GM18873 (cell line): ENCODE measurements at regions not wholly inside any gene's neighbourhood (a gene's known extent, or its start where the extent isn't known, plus 50 kb on each side); places are given as distances from the start of the nearest gene placed in this dataset.
"Not testable (repeated sequence)": the region's sequence is repeated elsewhere in the genome, so short reads cannot be mapped to it uniquely, and the experiment has no call there.

Experiments
- ATAC-seq: cut with Tn5 transposase; IDR thresholded peaks from one replicate; pipeline ENCODE4 v1.9.1; 2021; ENCODE audit warnings: mild to moderate bottlenecking, moderate library complexity, moderate number of reproducible peaks; ENCODE audit not compliant: unreplicated experiment, low FRiP score

DNA sequence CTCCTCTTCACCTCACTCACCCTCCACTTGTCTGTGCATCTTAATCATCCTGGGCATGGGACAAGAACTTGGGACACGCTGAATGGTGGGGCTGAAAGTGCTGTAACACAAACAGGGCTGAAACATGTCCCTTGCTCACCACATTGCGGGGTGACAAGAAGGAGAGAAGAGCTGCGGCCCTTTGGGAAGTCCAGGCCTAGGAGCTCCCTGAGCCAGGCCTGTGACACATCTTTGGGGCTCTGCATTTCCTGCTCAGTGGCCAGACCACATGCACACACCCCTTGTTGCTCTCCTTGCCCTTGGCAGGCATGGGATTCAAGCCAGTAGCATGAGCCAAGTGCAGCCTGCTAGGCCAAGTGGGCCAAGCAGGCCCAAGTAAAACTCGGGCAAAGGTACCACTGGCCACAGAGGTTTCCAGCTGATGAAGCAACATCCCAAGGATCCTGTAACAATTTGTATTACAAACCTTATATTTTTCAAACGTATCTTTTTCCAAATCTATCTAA, 1384.3 kb upstream of the PCDH20 start:
- no peak for ATAC-seq

DNA sequence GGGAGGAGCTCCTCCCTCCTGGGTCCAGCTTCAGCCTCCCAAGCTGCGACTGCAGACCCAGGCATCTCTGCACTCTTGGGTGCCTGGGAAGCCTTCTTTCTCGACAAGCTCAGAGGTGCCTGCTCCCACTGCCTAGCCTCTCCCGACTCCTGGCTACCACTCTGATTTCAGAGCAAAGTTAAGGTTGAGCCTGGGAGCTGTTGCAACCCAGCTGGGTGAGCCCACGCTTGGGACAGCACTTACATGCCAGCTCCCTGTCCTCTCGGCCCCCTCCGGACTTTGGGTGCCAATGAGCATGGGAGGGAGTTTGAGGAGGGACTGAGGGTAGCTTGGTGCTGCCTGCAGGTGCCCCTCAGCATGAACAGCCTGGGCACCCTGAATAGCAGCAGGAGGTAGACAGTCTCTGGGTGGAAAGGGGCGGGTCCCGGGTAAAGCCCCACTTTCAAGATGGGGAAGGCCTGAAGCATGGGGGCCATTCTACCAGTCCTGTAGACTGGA, 1383.4 kb upstream of the PCDH20 start:
- no peak for ATAC-seq

DNA sequence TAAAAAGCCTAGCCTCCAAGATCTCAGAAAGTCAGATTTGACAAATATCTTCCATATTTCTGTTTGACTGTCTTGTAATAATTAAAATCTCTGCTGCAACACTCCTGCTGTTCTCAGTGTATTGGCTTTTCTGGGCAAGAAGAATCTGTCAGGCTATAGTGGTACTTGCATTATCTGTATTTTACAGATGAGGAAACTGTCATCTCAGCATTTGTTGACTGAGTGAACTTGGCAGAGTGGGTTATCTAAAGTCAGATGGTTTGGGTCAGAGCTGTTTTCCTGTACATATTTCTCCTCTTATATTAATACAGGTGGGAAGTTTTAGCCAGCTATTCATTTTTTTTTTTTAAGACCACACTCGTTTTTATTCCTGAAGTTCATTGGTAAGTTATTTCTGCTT, 1378.2 kb upstream of the PCDH20 start:
- ATAC-seq, result no peak

DNA sequence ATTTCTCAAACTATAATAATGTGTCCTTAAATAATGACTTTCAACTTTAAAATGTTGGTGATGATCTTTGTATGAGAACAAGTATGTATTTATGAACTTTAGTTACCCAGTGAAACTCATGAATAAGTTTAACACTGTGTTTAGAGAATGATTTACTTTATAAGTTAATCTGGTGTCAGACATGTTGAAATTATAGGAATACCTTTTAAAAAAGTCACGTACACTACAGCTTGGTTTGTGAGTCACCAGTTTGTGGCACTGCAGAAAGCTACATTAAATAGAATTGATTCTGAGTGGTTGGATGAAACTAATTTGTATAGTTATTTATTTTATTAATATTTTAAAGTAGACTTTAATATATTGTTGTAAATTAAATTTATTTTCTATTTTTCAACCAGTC, 1366.2 kb upstream of the PCDH20 start:
- ATAC-seq, result no peak

DNA sequence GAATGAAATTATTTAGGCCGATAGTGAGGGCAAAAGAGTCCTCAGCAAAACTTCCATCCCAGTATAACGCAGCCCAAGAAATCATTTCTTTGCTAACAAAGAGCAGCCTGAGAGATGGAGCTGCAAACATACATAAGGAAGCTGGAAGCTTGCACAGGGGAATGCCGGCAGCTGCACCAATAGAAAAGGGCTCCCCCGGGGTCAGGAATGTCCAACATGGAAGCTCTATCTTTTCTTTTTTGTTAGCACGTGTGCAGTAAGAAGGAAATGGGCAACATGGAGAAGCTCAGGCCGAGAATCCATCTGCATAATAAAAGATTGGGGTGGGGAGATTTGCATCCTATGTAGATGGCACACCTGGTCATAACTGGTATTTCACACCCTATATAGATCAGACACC, 1363.5 kb upstream of the PCDH20 start:
- no peak for ATAC-seq

DNA sequence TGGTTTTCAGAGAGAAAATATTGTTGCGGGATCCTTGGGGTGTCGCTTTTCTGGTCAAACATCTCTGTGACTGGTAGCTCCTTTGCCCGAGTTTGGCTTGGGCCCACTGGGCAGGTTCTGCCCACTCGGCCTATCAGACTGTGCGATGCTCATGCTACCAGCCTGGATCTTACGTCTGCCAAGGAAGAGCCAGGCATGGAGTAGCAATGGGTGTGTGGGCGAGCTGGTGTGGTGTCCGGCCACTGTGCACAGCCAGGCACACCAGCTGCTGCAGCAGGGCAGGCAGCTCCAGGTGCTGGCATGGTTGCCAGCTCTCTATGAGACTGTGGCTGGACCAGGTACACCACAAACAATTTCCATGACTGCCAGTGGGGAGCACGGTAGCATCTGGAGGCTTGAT, 1351.8 kb upstream of the PCDH20 start:
- no peak for ATAC-seq

DNA sequence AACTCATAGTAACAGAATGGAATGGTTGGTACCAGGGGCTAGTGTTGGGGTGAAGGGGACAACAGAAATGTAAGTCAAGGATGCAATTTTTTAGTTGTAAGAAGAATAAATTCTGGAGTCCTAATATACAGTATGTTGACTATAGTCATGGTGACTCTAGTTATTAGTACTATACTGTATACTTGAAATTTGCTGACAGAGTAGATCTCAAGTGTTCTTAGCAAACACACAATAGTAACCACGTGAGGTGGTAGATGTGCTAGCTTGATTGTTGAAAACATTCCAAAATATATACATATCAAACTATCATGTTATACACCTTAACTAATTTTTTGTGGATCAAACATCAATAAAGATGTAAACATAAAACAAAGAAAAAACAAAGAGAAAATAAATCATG, 1345.1 kb upstream of the PCDH20 start:
- ATAC-seq, result no peak

DNA sequence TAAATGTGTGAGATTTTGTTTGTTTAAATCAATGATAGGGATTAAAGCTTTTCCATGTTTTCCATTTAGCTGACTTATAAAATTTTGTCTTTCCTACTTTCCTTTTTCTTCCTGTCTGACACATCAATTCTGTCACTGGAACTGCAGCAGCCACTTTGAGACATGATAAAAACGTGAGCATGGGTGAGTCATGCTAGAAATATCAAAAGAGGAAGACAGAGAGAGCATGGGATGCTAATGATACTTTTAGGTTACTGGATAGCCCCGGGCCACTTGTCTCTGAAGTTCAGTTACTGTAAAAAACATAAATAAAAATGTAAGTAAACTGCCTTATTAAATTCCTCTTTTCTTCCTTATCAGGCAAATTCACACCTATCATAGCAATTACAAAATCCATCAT, 1332.0 kb upstream of the PCDH20 start:
- no peak for ATAC-seq

DNA sequence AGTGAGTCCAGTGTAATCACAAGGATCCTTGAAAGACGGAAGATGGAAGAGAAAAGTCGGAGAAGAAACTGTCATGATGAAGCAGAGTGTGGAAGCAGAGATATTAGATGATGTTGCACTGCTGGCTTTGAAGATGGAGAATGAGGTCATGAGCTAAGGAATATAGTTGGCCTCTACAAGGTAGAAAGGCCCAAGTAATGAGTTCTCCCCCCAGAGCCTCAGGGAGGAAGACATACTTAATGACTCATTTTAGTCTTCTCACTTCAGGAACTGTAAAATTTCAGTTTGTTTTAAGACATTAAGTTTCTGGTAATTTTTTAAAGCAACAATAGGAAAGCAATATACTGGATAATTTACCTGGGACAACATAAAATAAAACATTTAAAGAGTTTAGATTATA, 1331.5 kb upstream of the PCDH20 start:
- no peak for ATAC-seq

DNA sequence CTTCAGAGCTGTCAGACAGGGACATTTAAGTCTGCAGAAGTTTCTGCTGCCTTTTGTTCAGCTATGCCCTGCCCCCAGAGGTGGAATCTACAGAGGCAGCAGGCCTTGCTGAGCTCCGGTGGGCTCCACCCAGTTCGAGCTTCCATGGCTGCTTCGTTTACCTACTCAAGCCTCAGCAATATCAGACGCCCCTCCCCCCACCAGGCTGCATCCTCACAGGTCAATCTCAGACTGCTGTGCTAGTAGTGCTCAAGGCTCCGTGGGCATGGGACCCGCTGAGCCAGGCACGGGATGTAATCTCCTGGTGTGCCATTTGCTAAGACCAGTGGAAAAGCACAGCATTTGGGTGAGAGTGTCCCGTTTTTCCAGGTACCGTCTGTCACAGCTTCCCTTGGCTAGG, 1314.1 kb upstream of the PCDH20 start:
- not testable (repeated sequence) for ATAC-seq

DNA sequence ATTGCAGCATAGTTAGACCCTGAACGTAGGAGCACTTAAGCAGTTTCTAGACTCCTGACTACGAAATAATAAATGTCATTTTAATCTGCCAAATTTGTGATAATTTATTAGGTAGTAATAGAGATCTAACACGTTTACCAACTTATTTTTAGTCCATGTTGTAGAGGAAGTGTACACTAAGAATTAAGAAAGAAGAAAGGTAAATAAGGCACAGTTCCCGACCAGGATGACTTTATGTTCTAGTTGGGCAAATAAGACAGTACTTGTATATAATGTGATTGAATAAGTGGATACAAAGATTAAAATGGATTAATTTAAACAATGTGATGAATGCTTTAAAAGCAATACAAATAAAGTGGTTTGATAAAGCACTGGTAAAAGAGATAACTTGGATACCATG, 1306.2 kb upstream of the PCDH20 start:
- no peak for ATAC-seq

DNA sequence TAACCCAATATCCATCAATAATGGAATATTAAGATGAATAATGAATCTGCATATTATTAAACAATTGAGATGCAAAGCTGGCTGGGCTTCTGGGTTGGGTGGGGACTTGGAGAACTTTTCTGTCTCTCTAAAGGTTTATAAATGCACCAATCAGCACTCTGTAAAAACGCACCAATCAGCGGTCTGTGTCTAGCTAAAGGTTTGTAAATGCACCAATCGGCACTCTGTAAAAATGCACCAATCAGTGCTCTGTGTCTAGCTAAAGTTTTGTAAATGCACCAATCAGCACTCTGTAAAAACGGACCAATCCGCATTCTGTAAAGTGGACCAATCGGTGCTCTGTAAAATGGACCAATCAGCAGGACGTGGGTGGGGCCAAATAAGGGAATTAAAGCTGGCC, 1296.3 kb upstream of the PCDH20 start:
- ATAC-seq, result not testable (repeated sequence)

DNA sequence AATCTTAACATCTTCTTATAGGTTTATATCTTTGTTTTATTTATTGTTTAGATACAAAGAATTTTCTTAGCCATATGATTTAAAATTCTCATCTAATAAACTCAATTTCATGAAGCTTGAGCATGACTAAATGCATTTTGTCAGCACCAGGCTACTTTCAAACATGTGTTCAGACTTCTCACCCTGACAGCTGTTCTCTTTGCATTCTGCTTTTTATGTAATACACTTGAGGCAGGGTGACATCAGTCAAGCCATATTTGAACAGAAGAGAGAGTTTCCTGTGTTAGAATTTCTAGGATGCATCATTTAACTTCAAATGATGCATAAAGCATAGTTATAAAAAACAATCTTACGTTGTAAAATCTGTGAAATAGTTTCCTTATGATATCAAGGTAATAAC, 1295.1 kb upstream of the PCDH20 start:
- ATAC-seq, result no peak

DNA sequence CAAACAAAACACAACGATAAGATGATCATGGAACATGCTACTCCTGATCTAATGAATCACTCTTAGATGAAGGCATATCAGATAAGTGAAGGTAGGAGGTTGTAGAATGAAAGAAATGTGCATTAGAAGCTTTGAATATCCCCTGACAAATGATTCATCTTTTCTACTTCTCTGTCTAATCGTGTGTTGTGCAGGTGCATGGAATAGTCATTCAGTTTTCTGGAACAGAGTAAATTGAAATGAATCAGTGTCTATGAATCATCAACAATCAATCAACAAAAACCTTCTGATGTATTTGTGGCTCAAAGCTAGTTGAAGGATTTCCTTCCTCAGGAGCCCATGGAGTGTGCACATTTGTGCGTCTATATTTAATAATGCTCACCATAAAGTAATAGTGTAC, 1290.4 kb upstream of the PCDH20 start:
- no peak for ATAC-seq

DNA sequence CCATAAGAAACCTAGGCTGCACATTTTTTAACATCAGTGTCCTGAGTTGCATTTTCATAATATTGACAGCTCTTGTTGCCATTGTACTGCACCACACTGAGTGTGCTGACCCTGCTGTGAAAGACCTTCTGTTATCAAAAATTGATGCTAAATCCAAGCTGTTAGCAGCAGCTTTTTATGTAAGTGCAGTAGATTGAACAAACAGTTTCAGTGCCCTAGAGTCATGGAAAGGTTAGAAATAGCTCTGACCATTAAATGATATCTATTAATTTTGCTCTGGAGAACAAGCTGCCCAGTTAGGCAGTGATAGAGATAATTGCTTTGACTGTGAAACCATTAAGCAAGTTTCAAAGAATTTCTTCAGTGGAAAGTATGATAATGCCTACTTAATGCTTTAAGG, 1289.2 kb upstream of the PCDH20 start:
- ATAC-seq, result no peak

DNA sequence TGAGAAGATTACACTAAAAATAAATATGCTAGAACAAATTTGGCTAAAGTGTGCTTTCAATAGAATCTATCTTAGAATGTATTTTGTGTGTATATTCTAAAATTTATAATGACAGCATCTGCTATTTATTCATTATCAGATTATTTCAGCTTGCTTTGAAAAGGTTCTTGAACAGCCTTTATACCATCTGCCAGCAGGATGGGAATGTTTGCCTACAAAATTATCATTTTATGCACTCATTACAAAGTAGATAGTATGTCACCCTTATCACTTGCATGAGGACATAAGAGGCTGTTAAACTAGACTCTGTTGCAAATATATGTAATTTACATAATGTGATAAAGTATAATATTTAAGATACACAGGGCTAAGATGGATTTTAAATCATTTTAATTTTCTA, 1286.9 kb upstream of the PCDH20 start:
- no peak for ATAC-seq

DNA sequence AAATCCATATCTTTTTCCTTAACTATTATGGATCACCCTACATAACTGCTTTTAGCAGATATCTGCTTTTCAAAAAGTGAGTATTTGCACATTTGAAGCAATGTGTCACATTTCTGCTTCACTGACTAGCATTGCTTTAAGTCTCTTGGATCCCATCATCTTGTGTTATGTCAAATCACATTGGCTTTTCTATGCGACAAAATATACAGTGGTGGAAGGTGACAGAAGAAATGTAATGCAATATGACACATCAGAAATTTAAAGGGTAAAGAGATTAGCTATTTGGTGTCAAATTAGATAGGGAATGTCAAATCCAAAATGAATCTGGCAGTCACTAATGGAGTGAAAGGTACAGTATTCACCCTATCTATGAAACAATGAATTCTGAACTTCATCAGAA, 1282.1 kb upstream of the PCDH20 start:
- ATAC-seq, result no peak

DNA sequence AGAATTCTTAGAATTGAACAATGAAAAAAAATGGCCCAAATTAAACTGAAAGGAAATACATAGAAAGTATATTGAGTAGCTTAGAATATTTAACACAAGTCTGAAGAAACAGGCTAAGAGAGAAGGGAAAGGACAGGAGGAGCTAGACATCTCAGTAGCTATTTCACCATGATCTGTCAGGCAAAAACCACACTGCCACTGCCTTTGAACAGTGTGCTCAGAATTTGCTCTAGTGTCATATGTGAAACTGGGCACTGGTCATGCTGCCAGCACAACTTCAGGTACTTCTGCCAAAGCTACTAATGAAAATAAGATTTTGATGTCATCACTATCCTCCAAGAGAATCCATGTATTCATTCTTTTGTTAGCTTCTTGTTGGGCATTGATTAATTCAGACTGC, 1280.8 kb upstream of the PCDH20 start:
- ATAC-seq, result no peak

DNA sequence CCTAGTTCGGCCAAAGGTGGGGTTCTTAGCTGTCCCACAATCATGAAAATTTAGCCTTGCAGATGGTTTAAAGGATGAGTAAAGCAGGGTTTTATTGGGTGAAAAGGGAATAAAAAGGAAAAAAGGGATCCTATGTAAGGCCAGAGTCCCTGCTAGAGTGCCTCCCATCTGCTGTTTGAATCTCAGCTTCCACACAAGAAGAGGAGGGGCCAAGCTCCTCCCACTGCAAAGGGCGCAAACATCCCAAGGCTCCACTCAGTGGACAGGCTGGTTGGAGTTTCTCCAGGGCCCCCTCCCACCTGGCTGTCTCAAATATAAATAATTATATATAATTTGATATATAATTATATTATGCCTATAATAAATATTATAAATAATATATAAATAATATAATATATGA, 1272.1 kb upstream of the PCDH20 start:
- no peak for ATAC-seq

DNA sequence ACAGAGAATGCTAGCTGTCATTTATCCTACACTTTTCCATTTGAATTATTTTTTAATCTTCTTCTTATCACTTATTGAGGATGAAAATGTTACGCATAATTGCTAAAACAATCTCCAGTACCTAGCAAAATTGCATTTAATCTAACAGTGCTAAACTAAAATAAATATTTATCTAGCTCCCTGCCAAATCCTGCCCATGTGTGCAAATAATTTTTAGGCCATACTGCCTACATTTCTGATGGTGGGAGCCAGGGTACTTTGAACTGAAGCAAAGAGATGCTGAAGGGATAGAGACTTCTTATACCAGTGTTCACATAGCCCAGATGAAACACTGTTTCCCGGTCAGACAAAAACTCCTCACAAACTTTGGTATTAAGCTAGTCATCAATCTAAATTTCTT, 1268.7 kb upstream of the PCDH20 start:
- no peak for ATAC-seq

DNA sequence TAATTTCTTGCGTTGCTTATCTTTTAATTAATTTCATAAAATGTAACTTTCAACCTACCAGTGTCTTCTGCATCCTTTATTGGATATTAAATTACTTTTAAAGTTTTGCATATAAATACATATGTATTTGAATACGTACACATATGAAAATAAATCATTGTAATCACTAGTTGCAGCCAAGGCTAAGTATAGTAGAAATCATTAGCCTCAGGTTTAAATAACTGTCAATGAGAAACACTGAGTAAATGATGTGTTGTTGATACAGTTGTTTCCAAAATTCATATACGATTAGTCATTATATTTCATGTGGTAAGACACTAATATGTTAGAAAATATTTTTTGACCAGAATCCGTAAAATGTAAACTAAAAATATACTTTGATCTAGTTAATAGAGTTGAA, 1267.1 kb upstream of the PCDH20 start:
- no peak for ATAC-seq

DNA sequence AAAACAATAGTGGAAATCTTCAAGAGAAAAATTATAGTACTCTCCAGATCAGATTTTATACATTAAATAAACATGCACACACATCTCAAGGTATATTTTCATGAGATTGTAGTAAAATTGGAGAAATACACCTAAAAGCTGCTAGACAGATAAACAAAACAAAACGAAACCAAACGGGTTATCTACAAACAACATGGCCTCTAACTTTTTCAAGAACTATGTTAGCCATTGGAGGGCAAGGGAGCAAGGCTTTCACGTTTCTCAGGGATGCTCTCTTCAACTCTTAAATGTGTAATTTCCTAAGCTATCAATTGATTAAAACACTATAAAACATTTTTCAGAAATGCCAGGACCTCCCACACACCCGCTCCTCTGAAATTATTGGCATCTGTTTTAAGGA, 1262.4 kb upstream of the PCDH20 start:
- ATAC-seq, result no peak

DNA sequence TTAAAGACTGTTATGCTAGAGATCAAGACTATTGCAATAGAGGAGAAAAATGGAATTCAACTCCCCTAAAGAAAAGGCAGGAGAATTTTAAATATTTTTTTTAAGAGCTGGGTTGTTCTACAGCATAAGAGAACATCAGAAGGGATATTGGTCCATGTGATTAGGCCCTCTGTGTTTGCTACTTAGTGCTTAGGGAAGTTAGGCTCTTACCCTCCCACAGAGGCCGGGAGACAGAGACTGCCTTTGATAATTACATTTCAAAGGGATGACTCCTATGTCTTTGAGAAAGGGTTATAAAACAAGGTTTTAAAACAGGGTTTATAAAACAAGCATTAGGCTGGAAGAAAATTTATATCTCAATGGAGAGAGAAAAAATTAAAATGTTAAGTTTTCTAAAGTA, 1248.1 kb upstream of the PCDH20 start:
- no peak for ATAC-seq
